Stimulated activated CD4-positive, alpha-beta T cell treated with anti-CD3 and anti-CD28 coated beads, Interleukin-15, amount 100 ng/mL, for 48 hours (primary cell): ENCODE measurements at regions not wholly inside any gene's neighbourhood (a gene's known extent, or its start where the extent isn't known, plus 50 kb on each side); places are given as distances from the start of the nearest gene placed in this dataset.

ENCODE experiments used
- DNase-seq, 2 donors: peaks; one replicate each; pipeline ENCODE4 v3.0.0-alpha.2; 2020; ENCODE audit warnings: low read depth in 2 of 2

GRCh38 chr2:136572335-136572734 lies 193.0 kb upstream of the THSD7B start:
- DNase-seq = no peak

- no peak for DNase-seq
These were observed 208.1 kb upstream of the THSD7B start for GRCh38 chr2:136557203-136557602.

GRCh38 chr2:136550181-136550580 lies 215.2 kb upstream of the THSD7B start:
- DNase-seq = no peak

GRCh38 chr2:136539355-136539754 lies 226.0 kb upstream of the THSD7B start:
- DNase-seq = no peak

- DNase-seq = no peak
These were observed 226.9 kb upstream of the THSD7B start for GRCh38 chr2:136538489-136538888.

GRCh38 chr2:136534811-136535210 lies 230.5 kb upstream of the THSD7B start:
- DNase-seq = no peak

- DNase-seq = no peak
These were observed 233.2 kb upstream of the THSD7B start for GRCh38 chr2:136532171-136532570.

- no peak for DNase-seq
These were observed 233.6 kb upstream of the THSD7B start for GRCh38 chr2:136531731-136532130.

- no peak for DNase-seq
These were observed 235.2 kb upstream of the THSD7B start for GRCh38 chr2:136530146-136530545.

GRCh38 chr2:136527560-136527959 lies 237.8 kb upstream of the THSD7B start:
- DNase-seq = peak in 1 of 2 donors; percentile 2

- DNase-seq = no peak
These were observed 242.6 kb upstream of the THSD7B start for GRCh38 chr2:136522724-136523123.

GRCh38 chr2:136517716-136518115 lies 247.6 kb upstream of the THSD7B start:
- DNase-seq = no peak

GRCh38 chr2:136510244-136510643 lies 255.1 kb upstream of the THSD7B start:
- DNase-seq = no peak

- no peak for DNase-seq
These were observed 259.9 kb upstream of the THSD7B start for GRCh38 chr2:136505462-136505861.

- DNase-seq = no peak
These were observed 262.7 kb upstream of the THSD7B start for GRCh38 chr2:136502660-136503059.

GRCh38 chr2:136497709-136498108 lies 267.6 kb upstream of the THSD7B start:
- no peak for DNase-seq

GRCh38 chr2:136496966-136497365 lies 268.4 kb upstream of the THSD7B start:
- DNase-seq = no peak

- no peak for DNase-seq
These were observed 269.7 kb upstream of the THSD7B start for GRCh38 chr2:136495636-136496035.

GRCh38 chr2:136492901-136493300 lies 272.4 kb upstream of the THSD7B start:
- no peak for DNase-seq

GRCh38 chr2:136490100-136490499 lies 275.2 kb upstream of the THSD7B start:
- no peak for DNase-seq

GRCh38 chr2:136487421-136487820 lies 277.9 kb upstream of the THSD7B start:
- no peak for DNase-seq

- no peak for DNase-seq
These were observed 279.2 kb upstream of the THSD7B start for GRCh38 chr2:136486115-136486514.

- no peak for DNase-seq
These were observed 282.4 kb upstream of the THSD7B start for GRCh38 chr2:136482966-136483365.

GRCh38 chr2:136482006-136482405 lies 283.3 kb upstream of the THSD7B start:
- no peak for DNase-seq

GRCh38 chr2:136479696-136480095 lies 285.6 kb upstream of the THSD7B start:
- no peak for DNase-seq
